Upper lobe of left lung (tissue), 4 donors: ENCODE measurements at regions not wholly inside any gene's neighbourhood (a gene's known extent, or its start where the extent isn't known, plus 50 kb on each side); places are given as distances from the start of the nearest gene placed in this dataset.

ENCODE experiments used
- POLR2A ChIP-seq, 4 donors: fragments of 450-650 bp; IDR thresholded peaks; one replicate each; pipeline ENCODE4 v1.5.1; 2016 to 2017; ENCODE audit warnings: antibody characterized with exemption in 4 of 4, mild to moderate bottlenecking in 2 of 4
- TF ChIP-seq, protein P1 (sequence below), 6 experiments: fragments of 450-650 bp in 4 of 6; fragments of 200-600 bp in 2 of 6; sonication (generic) in 2 of 6; IDR thresholded peaks; one replicate each; pipeline ENCODE4 v1.5.1; 2016 to 2019; ENCODE audit warnings: antibody characterized with exemption in 6 of 6

DNA sequence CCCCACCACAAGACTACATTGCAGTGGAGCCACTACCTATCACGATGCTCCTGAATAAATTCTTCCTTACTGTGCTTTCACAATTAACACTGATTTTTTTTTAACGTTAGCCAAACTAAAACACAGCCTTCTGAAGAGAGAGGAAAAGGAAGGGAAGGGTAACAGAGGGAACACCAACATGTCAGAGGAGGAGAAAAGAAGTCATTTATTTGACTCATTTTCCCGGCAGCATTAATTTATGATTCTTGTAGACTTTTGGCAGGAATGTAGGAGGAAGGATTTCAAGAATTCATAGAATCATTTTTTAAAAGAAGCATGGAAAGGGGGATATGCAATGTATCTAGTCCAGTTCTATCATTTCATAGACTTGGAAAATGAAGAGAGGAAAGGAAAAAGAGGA is 74.3 kb upstream of the IQCM start:
- TF ChIP-seq, protein P1, sequence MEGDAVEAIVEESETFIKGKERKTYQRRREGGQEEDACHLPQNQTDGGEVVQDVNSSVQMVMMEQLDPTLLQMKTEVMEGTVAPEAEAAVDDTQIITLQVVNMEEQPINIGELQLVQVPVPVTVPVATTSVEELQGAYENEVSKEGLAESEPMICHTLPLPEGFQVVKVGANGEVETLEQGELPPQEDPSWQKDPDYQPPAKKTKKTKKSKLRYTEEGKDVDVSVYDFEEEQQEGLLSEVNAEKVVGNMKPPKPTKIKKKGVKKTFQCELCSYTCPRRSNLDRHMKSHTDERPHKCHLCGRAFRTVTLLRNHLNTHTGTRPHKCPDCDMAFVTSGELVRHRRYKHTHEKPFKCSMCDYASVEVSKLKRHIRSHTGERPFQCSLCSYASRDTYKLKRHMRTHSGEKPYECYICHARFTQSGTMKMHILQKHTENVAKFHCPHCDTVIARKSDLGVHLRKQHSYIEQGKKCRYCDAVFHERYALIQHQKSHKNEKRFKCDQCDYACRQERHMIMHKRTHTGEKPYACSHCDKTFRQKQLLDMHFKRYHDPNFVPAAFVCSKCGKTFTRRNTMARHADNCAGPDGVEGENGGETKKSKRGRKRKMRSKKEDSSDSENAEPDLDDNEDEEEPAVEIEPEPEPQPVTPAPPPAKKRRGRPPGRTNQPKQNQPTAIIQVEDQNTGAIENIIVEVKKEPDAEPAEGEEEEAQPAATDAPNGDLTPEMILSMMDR (IDR thresholded peaks at IDR 0.05), result no peak
- TF ChIP-seq POLR2A (IDR thresholded peaks at IDR 0.05), result no peak
